ENCODE measurements at regions not wholly inside any gene's neighbourhood (a gene's known extent, or its start where the extent isn't known, plus 50 kb on each side); places are given as distances from the start of the nearest gene placed in this dataset.

- no peak for DNase-seq
These were observed 223.7 kb upstream of the ADAMTS5 start for GRCh38 chr21:27190601-27191000.

- DNase-seq, result no peak
These were observed 223.0 kb upstream of the ADAMTS5 start for GRCh38 chr21:27189870-27190269.

- no peak for DNase-seq
These were observed 206.2 kb upstream of the ADAMTS5 start for GRCh38 chr21:27173053-27173452.

- no peak for DNase-seq
These were observed 204.8 kb upstream of the ADAMTS5 start for GRCh38 chr21:27171707-27172106.

GRCh38 chr21:27168084-27168483, 201.2 kb upstream of the ADAMTS5 start:
- DNase-seq, result no peak

GRCh38 chr21:27164208-27165177, 197.6 kb upstream of the ADAMTS5 start:
- DNase-seq, result no peak

GRCh38 chr21:27158967-27159366, 192.1 kb upstream of the ADAMTS5 start:
- DNase-seq, result no peak

GRCh38 chr21:27157097-27157496, 190.2 kb upstream of the ADAMTS5 start:
- DNase-seq, result no peak

GRCh38 chr21:27156666-27157065, 189.8 kb upstream of the ADAMTS5 start:
- no peak for DNase-seq

- DNase-seq, result no peak
These were observed 188.2 kb upstream of the ADAMTS5 start for GRCh38 chr21:27155130-27155500.

GRCh38 chr21:27154451-27155129, 187.7 kb upstream of the ADAMTS5 start:
- no peak for DNase-seq

GRCh38 chr21:27152996-27153395, 186.1 kb upstream of the ADAMTS5 start:
- DNase-seq, result no peak

GRCh38 chr21:27149034-27149433, 182.1 kb upstream of the ADAMTS5 start:
- no peak for DNase-seq

GRCh38 chr21:27146268-27146667, 179.4 kb upstream of the ADAMTS5 start:
- DNase-seq, result no peak

- no peak for DNase-seq
These were observed 178.4 kb upstream of the ADAMTS5 start for GRCh38 chr21:27145134-27145798.

- DNase-seq, result no peak
These were observed 176.6 kb upstream of the ADAMTS5 start for GRCh38 chr21:27143476-27143875.

- DNase-seq, result no peak
These were observed 172.6 kb upstream of the ADAMTS5 start for GRCh38 chr21:27139526-27139925.

- no peak for DNase-seq
These were observed 167.6 kb upstream of the ADAMTS5 start for GRCh38 chr21:27134516-27134915.

- no peak for DNase-seq
These were observed 165.4 kb upstream of the ADAMTS5 start for GRCh38 chr21:27132266-27132665.

GRCh38 chr21:27130154-27130553, 163.3 kb upstream of the ADAMTS5 start:
- DNase-seq, result no peak

GRCh38 chr21:27129694-27130093, 162.8 kb upstream of the ADAMTS5 start:
- no peak for DNase-seq

- DNase-seq, result no peak
These were observed 162.3 kb upstream of the ADAMTS5 start for GRCh38 chr21:27129215-27129614.

GRCh38 chr21:27126140-27126539, 159.3 kb upstream of the ADAMTS5 start:
- no peak for DNase-seq

GRCh38 chr21:27122686-27123085, 155.8 kb upstream of the ADAMTS5 start:
- no peak for DNase-seq

Measured in activated CD8-positive, alpha-beta memory T cell treated with anti-CD3 and anti-CD28 coated beads, Interleukin-2, amount 50 U/mL, for 4 hours (primary cell).